PFSK-1 (cell line): ENCODE measurements at regions not wholly inside any gene's neighbourhood (a gene's known extent, or its start where the extent isn't known, plus 50 kb on each side); places are given as distances from the start of the nearest gene placed in this dataset.

ENCODE experiments used
- FOXP2 ChIP-seq: optimal IDR thresholded peaks from 2 replicates; pipeline ENCODE3; 2011; ENCODE audit warnings: borderline replicate concordance, control low read depth, inconsistent platforms; ENCODE audit not compliant: insufficient read depth; ENCODE audit errors: extremely low read length, extremely low read depth
- POLR2AphosphoS5 ChIP-seq: IDR thresholded peaks from 2 replicates; pipeline ENCODE4 v1.6.1; 2012; ENCODE audit warnings: low read depth, mild to moderate bottlenecking, control low read depth, low read length, moderate library complexity
- SIN3A ChIP-seq: IDR thresholded peaks from 2 replicates; pipeline ENCODE4 v1.6.1; 2012; ENCODE audit warnings: mild to moderate bottlenecking, low read length, moderate library complexity, borderline replicate concordance; ENCODE audit not compliant: insufficient read depth
- TAF1 ChIP-seq: IDR thresholded peaks from 2 replicates; pipeline ENCODE4 v1.6.1; 2012; ENCODE audit warnings: low read length, control low read depth, borderline replicate concordance; ENCODE audit not compliant: insufficient read depth
- TF ChIP-seq, protein P1 (sequence below), 2 experiments: IDR thresholded peaks; 2 replicates each; pipeline versions ENCODE4 v1.6.1 to v1.8.0; 2011 to 2012; ENCODE audit warnings: low read depth in 2 of 2, low read length in 2 of 2, control low read depth in 1 of 2, inconsistent platforms in 1 of 2, mild to moderate bottlenecking in 1 of 2, moderate library complexity in 1 of 2; ENCODE audit not compliant: insufficient read depth in 1 of 2

DNA sequence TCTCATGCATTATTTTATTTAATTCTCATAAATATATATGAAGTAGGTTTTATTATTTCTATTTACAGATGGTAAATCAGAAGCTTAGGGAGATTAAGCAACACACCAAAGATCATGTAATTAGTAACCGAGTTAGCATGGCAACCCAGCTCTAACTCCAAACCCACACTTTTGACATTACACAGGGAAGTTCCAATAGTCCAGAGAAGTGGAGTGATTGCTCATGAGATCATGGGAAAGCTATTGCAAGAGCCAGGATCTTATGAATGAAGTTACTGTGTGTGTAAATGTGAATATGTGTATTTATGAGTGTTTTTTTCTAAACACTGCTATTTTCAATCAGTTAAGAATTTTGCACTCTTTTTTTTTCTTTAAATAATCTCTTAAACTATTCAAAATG is 225.8 kb upstream of the KIRREL3 start:
- TF ChIP-seq FOXP2, result no peak

DNA sequence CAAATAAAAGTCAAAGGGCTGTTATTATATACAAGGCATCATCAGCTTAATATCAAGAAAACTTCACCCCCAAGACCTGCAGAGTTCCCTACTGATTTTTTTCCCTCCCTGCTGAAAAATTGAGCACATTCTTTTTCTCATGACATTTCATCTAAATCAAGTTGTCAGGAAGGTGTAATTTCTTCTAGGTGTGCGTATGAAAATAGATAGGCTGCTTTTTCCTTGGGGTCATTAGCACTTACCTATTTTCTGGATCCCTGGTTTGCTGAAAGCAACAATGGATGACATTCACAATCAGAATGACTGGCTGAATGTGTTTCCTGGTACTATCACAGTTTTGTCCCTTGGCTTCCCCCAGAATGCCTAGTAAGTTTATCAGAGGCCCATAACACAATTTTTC is 225.0 kb upstream of the KIRREL3 start:
- TF ChIP-seq SIN3A (no peak), FOXP2 (no peak), TAF1 (no peak), POLR2AphosphoS5 (no peak)
- TF ChIP-seq, protein P1, sequence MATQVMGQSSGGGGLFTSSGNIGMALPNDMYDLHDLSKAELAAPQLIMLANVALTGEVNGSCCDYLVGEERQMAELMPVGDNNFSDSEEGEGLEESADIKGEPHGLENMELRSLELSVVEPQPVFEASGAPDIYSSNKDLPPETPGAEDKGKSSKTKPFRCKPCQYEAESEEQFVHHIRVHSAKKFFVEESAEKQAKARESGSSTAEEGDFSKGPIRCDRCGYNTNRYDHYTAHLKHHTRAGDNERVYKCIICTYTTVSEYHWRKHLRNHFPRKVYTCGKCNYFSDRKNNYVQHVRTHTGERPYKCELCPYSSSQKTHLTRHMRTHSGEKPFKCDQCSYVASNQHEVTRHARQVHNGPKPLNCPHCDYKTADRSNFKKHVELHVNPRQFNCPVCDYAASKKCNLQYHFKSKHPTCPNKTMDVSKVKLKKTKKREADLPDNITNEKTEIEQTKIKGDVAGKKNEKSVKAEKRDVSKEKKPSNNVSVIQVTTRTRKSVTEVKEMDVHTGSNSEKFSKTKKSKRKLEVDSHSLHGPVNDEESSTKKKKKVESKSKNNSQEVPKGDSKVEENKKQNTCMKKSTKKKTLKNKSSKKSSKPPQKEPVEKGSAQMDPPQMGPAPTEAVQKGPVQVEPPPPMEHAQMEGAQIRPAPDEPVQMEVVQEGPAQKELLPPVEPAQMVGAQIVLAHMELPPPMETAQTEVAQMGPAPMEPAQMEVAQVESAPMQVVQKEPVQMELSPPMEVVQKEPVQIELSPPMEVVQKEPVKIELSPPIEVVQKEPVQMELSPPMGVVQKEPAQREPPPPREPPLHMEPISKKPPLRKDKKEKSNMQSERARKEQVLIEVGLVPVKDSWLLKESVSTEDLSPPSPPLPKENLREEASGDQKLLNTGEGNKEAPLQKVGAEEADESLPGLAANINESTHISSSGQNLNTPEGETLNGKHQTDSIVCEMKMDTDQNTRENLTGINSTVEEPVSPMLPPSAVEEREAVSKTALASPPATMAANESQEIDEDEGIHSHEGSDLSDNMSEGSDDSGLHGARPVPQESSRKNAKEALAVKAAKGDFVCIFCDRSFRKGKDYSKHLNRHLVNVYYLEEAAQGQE (IDR thresholded peaks at IDR 0.05; ENCODE audit: insufficient read depth in 1 of 2, low read depth in 2 of 2, low read length in 2 of 2), result no peak

DNA sequence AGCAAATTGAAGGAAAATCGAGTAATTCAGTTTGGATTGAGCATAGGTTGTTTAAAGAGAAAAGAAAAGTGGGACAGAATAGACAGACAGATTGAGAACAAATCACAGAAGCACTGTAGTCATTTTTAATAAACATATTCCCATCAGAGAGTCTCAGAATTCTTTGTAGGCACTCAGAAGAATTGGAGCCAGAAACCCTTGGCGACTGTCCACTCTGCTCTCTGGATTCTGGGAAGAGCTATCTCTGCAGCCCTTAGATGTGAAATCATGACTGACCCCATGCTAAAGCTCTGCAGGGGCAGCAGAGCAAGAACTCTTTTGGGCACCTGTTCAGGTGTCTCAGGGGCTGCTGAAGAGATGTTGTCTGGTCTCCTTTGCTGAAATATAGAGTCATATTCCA is 223.7 kb upstream of the KIRREL3 start:
- no peak for TF ChIP-seq TAF1
- no peak for TF ChIP-seq FOXP2
- TF ChIP-seq SIN3A, result no peak
- TF ChIP-seq POLR2AphosphoS5, result no peak
- TF ChIP-seq, protein P1 (IDR thresholded peaks at IDR 0.05; ENCODE audit: insufficient read depth in 1 of 2, low read depth in 2 of 2, low read length in 2 of 2), result no peak

DNA sequence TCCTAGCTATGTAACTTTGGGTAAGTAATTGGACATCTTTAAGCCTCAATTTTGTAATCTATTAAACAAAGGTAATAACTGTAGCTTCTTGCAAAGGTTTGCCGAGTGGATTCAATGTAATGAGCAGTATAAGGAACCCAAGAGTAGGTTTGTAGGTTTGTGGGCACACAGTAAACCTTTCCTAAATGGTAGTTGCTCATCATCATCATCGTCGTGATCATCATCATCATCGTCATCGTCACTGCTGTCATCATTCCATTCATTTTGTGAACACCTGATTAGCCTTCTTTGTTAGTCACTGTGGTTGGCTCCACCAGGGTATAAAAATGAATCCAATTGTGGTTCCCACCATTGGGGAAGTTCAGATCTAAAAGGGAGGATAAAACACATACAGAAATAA is 223.1 kb upstream of the KIRREL3 start:
- TF ChIP-seq FOXP2 (no peak), TAF1 (no peak), POLR2AphosphoS5 (no peak), SIN3A (no peak)
- TF ChIP-seq, protein P1 (IDR thresholded peaks at IDR 0.05; ENCODE audit: insufficient read depth in 1 of 2, low read depth in 2 of 2, low read length in 2 of 2), result no peak

- TF ChIP-seq, protein P1 (IDR thresholded peaks at IDR 0.05; ENCODE audit: insufficient read depth in 1 of 2, low read depth in 2 of 2, low read length in 2 of 2), result no peak
- TF ChIP-seq POLR2AphosphoS5, result no peak
- TF ChIP-seq FOXP2, result no peak
- TF ChIP-seq SIN3A, result no peak
- no peak for TF ChIP-seq TAF1
Observed at GRCh38 chr11:127223026-127223425, 222.5 kb upstream of the KIRREL3 start.
